Erythroblast (primary cell): ENCODE measurements at regions not wholly inside any gene's neighbourhood (a gene's known extent, or its start where the extent isn't known, plus 50 kb on each side); places are given as distances from the start of the nearest gene placed in this dataset.

Source experiments
- DNase-seq, 2 experiments: peaks; one replicate each; lab custom pipeline; 2025; lab: John Stamatoyannopoulos, UW
- GATA1 ChIP-seq: IDR thresholded peaks from 2 replicates; pipeline ENCODE4 v1.6.1; 2011; ENCODE audit warnings: low read depth, mild to moderate bottlenecking, control low read depth, low read length, moderate library complexity
- POLR2A ChIP-seq: IDR thresholded peaks from 2 replicates; pipeline ENCODE4 v1.6.1; 2011; ENCODE audit warnings: mild to moderate bottlenecking, low read length

DNA sequence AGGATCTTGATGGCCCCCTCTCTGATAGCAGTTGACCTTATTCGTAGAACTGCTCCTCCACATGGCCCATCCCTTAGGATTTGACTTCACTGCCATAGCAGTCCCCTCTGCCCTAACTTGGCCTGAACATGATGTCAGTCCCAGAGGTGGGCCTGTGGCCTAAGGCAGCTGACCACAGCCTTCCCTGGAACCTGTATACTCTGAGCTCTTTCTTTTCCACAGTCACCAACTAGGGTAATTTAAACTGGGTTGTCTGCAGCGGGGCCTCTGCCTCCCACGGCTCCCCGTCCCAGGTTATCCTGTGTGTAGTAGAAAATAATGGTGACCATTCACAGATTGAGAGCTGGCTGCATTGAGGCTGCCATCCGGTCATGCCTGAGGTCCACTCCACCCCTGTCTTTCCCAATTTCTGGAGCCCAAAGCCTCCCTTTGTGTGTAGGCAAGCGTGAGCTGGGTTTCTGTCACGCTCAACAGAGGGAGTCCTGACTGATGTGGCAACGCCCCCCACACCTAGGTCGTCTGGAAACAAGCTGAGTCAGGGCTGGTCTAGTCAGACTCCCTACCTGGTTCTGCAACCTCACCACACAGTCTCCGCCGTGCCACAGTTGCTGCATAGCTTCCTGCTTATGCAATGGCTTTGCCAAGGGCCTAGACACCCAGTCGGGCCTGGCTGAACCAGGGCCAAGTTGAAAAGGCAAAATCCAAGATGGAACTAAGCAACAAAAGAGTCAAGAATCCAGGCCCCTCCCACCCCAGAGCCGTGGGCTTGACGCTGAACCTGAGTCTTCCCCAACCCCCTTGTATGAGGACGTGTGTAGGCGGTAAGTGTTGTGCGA lies 284.5 kb downstream of the XXYLT1 start:
- TF ChIP-seq POLR2A (no peak), GATA1 (no peak)
- no peak for DNase-seq

GRCh38 chr3:194987571-194988494 lies 283.1 kb downstream of the XXYLT1 start:
- no peak for DNase-seq
- no peak for TF ChIP-seq POLR2A
- TF ChIP-seq GATA1, result no peak

DNA sequence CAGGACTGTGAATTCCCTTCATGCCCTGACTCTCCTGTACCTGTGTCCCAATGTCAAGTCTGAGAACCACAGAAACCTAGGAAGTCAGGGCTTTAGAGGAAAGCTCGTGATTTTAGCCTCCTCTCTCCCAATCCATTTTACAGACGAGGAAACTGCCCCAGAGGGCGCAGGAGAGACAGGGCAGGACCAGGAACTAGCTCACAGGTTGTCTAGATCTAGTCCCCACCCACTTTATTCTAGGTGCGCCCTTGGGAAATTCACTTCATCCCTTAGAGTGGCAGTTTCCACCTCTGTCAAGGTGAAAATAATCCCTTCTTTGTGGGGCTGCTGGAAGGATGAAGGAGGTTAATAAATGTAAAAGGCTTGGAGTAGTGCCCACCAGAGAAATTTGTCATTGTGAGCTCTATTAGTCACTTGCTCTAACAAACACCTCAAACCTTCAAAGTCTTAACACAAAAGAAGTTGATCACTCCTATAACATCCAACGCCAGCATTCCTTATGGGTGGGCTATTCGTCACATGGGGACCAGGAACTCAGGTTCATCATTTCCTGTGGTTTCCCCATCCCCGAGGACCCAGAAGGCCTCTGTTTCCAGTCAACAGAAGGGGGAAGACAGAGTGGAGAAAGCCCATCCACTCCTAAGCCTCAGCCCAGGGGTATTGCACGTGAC lies 282.3 kb downstream of the XXYLT1 start:
- DNase-seq, result no peak
- TF ChIP-seq POLR2A, result no peak

GRCh38 chr3:194989241-194989640 lies 281.7 kb downstream of the XXYLT1 start:
- DNase-seq, result no peak
- TF ChIP-seq GATA1 (no peak), POLR2A (no peak)

GRCh38 chr3:194990454-194991337 lies 280.3 kb downstream of the XXYLT1 start:
- TF ChIP-seq POLR2A, result no peak
- TF ChIP-seq GATA1, result no peak

DNA sequence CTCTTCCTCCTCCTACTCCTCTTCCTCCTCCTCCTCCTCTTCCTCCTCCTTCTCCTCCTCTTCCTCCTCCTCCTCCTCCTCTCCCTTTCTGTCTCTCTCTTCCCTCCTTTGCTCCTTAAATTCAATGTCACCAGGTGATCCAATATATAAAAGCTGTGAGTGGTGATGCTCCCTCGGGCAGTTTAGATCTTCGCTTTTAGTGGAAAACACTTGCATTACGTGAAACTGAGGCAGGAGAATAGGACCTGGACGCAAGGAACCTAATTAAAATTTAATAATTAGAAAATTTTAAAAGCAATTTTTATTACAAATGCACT lies 279.7 kb downstream of the XXYLT1 start:
- TF ChIP-seq GATA1, result no peak
- no peak for TF ChIP-seq POLR2A
- DNase-seq, result no peak

More at GRCh38 chr3:194990454-194991337, 280.3 kb downstream of the XXYLT1 start:
- no peak for DNase-seq

DNA sequence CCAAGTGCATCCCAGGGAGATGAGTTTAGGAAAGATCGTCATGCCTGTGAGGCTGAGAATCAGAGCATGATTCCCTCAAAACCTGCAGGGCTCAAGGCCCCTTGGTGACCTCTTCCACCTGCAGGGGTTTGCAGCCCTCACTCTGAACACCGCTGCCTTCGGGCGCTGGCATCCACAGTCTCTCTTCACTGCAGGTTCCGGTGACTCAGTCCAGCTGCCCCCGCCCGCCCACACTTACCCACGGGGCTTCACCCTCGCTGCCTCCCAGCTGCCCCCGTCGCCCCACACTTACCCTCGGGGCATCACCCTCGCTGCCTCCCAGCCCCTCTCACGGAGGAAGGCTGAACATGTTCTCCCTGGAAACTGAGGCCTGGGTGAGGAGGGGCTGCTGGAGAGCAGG lies 277.1 kb downstream of the XXYLT1 start:
- TF ChIP-seq GATA1 (no peak), POLR2A (no peak)
- DNase-seq, result no peak

- DNase-seq, result no peak
- TF ChIP-seq GATA1 (no peak), POLR2A (no peak)
Observed at GRCh38 chr3:194994551-194994981, 276.4 kb downstream of the XXYLT1 start.

DNA sequence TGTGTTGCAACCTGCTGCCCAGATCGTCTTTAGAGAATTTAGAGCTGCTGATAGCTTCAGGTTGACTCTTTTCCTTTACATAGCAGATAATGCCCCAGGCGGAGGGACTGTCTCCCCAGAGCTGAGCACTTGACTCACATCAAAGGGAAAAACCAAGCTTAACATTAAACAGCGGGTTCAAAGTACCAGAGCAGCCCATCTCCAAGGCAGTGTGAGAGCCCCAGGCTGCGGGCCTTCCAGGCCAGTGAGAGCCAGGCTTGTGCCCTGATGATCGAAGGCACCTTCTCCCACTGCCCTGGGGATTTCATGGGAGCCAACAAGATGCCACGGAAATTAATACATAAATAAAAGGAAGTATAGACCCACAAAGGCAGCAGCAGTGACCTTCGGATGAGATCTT lies 275.6 kb downstream of the XXYLT1 start:
- DNase-seq, result no peak
- TF ChIP-seq POLR2A (no peak), GATA1 (no peak)

- TF ChIP-seq GATA1, result no peak
- no peak for TF ChIP-seq POLR2A
- no peak for DNase-seq
Observed at GRCh38 chr3:194995922-194996321, 275.0 kb downstream of the XXYLT1 start.

DNA sequence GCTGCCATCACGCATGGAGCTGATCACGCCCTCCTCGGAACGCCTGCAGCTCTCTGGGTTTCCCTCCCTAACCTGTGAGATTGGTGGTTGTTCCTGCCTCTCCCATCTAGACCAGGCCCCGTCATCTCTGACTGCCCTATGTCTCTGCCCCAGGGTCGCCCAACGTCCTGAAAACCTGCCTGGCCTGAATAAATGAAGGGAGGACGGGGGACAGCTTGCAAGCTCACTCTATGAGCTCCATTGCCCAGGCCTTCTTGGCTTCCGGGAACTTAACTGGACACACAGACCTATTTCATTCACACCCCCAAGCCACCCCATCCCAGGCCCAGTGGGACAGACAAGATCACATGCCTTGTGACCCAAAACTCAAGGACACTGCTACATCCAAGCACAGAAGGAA lies 274.2 kb downstream of the XXYLT1 start:
- no peak for DNase-seq
- TF ChIP-seq GATA1, result no peak
- TF ChIP-seq POLR2A, result no peak

DNA sequence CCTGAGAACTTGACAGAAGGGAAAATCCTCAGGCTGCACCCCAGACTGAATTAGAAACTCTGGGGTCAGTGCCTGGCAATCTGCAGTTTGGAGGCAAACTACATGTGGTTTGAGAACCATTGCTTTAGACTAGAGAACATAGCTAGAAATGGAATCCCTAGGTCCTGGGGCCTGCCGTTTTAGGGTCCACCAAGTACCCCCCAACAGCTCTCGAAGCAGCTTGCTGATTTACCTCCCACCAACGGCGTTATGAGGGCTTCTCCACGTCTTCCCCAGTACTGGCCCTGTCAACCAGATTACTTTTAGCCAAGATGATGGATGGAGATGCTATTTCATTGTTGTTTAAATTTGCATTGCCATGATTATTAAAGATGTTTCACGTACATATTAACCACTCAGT lies 272.5 kb downstream of the XXYLT1 start:
- DNase-seq, result no peak
- TF ChIP-seq POLR2A (no peak), GATA1 (no peak)

DNA sequence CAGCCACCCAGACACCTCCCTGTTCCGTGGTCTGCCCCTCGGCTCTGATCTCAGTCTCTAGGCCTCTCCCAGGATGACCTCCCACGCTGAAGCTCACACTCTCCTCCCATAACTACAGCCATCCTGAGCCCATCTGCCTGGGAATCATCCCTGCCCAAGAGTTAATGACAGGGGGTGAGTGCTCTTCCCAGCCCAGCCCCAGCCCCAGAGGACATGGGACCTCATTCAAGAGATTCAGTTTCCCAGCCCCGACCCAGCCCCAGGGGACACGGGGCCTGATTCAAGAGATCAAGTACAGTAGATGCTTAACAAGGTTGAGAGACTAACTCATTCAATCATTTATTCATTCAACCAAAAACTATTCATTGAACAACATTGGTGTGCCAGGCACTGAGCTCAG lies 272.0 kb downstream of the XXYLT1 start:
- TF ChIP-seq POLR2A (no peak), GATA1 (no peak)
- no peak for DNase-seq
